Epithelial cell of prostate (primary cell): ENCODE measurements at regions not wholly inside any gene's neighbourhood (a gene's known extent, or its start where the extent isn't known, plus 50 kb on each side); places are given as distances from the start of the nearest gene placed in this dataset.

Experiments used
- DNase-seq: peaks from one replicate; pipeline ENCODE4 v3.0.0-alpha.2; 2011; ENCODE audit warnings: low read depth, low spot score
- H3K27ac ChIP-seq: fragments of 450-650 bp; 2 replicates; pipeline ENCODE4 v1.5.1; 2017; ENCODE audit warnings: mild to moderate bottlenecking

- DNase-seq: no peak
- H3K27ac ChIP-seq: peak overlapping the region; percentile 57
Observed at GRCh38 chr4:55175779-55176231, 50.4 kb upstream of the KDR start.

- peak overlapping the region; percentile 57 for H3K27ac ChIP-seq
- no peak for DNase-seq
Observed at GRCh38 chr4:55176497-55176896, 51.1 kb upstream of the KDR start.

GRCh38 chr4:55177461-55177860 is 52.1 kb upstream of the KDR start:
- H3K27ac ChIP-seq: no peak overlapping the region

GRCh38 chr4:55178226-55179005 is 53.0 kb upstream of the KDR start:
- no peak for DNase-seq
- no peak overlapping the region for H3K27ac ChIP-seq

More at GRCh38 chr4:55177461-55177860, 52.1 kb upstream of the KDR start:
- DNase-seq: no peak

GRCh38 chr4:55181010-55182005 is 55.9 kb upstream of the KDR start:
- no peak overlapping the region for H3K27ac ChIP-seq

GRCh38 chr4:55183926-55184599 is 58.7 kb upstream of the KDR start:
- peak overlapping the region; percentile 84 for H3K27ac ChIP-seq
- DNase-seq: peak; percentile 87

More at GRCh38 chr4:55181010-55182005, 55.9 kb upstream of the KDR start:
- no peak for DNase-seq

GRCh38 chr4:55184600-55185523 is 59.5 kb upstream of the KDR start:
- DNase-seq: peak; percentile 56

GRCh38 chr4:55186123-55186522 is 60.7 kb upstream of the KDR start:
- DNase-seq: no peak
- no peak overlapping the region for H3K27ac ChIP-seq

More at GRCh38 chr4:55184600-55185523, 59.5 kb upstream of the KDR start:
- H3K27ac ChIP-seq: peak overlapping the region; percentile 84

- no peak for DNase-seq
- no peak overlapping the region for H3K27ac ChIP-seq
Observed at GRCh38 chr4:55186700-55187099, 61.3 kb upstream of the KDR start.

- no peak overlapping the region for H3K27ac ChIP-seq
- no peak for DNase-seq
Observed at GRCh38 chr4:55214172-55214571, 88.8 kb upstream of the KDR start.

- H3K27ac ChIP-seq: no peak overlapping the region
- DNase-seq: peak; percentile 2
Observed at GRCh38 chr4:55215087-55215486, 89.7 kb upstream of the KDR start.

- H3K27ac ChIP-seq: no peak overlapping the region
- DNase-seq: no peak
Observed at GRCh38 chr4:55216863-55217635, 91.7 kb upstream of the KDR start.

- no peak overlapping the region for H3K27ac ChIP-seq
- no peak for DNase-seq
Observed at GRCh38 chr4:55218041-55218440, 92.6 kb upstream of the KDR start.

GRCh38 chr4:55237839-55238238 is 108.2 kb upstream of the SRD5A3 start:
- no peak overlapping the region for H3K27ac ChIP-seq
- DNase-seq: no peak

- DNase-seq: no peak
- no peak overlapping the region for H3K27ac ChIP-seq
Observed at GRCh38 chr4:55238407-55238806, 107.6 kb upstream of the SRD5A3 start.

GRCh38 chr4:55241461-55241860 is 104.6 kb upstream of the SRD5A3 start:
- no peak overlapping the region for H3K27ac ChIP-seq
- no peak for DNase-seq

- H3K27ac ChIP-seq: no peak overlapping the region
- DNase-seq: no peak
Observed at GRCh38 chr4:55242506-55242905, 103.5 kb upstream of the SRD5A3 start.

GRCh38 chr4:55247521-55247920 is 98.5 kb upstream of the SRD5A3 start:
- no peak overlapping the region for H3K27ac ChIP-seq
- DNase-seq: no peak

- DNase-seq: no peak
- H3K27ac ChIP-seq: no peak overlapping the region
Observed at GRCh38 chr4:55248756-55249155, 97.3 kb upstream of the SRD5A3 start.
